ENCODE measurements at regions not wholly inside any gene's neighbourhood (a gene's known extent, or its start where the extent isn't known, plus 50 kb on each side); places are given as distances from the start of the nearest gene placed in this dataset.

GRCh38 chr1:239913141-239913585, 178.5 kb upstream of the FMN2 start:
- TF ChIP-seq POLR2A (IDR thresholded peaks at IDR 0.05) (no peak), CTCF (IDR thresholded peaks at IDR 0.05) (no peak), EP300 (IDR thresholded peaks at IDR 0.05) (no peak)

Measured in ovary (tissue), 3 donors.